HG03139 (cell line): ENCODE measurements at regions not wholly inside any gene's neighbourhood (a gene's known extent, or its start where the extent isn't known, plus 50 kb on each side); places are given as distances from the start of the nearest gene placed in this dataset.

Experiments
- ATAC-seq: cut with Tn5 transposase; IDR thresholded peaks from one replicate; pipeline ENCODE4 v1.9.1; 2021; ENCODE audit not compliant: unreplicated experiment

DNA sequence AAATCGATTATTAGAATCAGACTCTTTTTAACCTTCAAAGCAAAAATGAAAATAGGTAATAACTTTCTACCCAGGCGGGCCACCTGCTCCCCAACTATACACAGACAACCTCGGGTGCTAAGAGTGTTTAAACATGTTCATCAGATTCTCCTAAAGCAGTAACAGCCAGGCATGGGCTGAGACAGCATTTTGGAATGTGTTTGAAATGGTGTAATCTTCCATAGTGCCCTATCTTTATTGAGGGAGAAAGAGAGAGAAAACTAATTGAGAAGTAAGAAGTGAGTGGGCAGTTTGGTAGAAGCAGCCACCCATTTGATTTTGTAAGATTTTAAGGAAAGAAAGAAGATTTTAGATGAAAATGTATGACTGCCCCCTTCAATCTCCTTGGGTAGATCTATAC, 196.1 kb upstream of the CTAGE1 start:
- no peak for ATAC-seq

DNA sequence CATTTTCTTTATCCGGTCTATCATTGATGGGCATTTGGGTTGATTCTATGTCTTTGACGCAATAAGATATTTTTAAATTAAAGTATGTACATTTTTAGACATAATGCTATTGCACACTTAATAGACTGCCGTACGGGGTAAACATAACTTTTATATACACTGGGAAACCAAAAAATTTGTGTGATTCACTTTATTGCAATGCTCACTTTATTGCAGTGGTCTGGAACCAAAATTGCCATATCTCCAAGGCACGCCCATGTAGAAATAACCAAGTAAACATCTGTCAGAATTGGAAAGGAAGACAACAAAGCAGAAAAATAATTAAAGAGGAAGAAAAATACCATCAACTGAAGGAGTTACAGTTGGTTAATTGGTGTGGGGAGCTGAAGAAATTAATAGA, 205.8 kb upstream of the CTAGE1 start:
- ATAC-seq = no peak

DNA sequence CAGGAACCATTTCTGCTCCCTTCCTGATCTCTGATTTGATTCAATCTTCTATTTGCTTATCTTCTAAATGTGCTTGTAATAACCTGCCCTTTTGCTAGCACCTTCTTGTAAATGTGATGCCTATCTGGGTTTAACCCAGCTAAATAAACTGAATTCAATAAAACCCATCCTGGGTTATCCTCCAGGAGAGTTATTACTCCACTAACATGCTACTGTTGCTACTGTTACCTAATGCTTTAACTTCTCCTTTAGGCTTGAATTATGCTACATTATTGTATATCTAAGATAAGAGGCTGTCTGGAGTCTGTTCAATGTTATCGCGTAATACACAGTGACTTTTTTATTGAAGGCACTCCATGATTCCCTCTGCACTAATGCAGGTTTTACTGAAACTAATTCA, 206.5 kb upstream of the CTAGE1 start:
- ATAC-seq = no peak

DNA sequence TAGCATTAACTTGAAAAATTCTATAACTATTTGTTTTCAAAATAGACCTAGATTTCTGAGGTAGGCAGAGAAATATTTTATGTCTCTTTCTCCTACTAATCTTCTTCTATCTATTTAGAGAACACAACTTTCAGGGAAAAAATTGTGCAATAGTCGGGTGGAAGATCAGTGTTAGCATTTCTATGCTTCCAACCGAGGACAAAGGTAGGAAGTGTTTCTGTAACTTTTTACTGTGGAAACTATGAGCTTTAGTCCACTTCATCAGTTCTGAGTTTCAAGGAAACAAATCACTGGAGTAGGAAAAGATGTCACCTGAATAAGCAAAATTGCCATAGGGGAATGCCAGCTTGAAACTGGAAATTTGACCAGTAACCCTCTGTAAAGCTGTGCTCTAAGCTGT, 207.7 kb upstream of the CTAGE1 start:
- no peak for ATAC-seq

DNA sequence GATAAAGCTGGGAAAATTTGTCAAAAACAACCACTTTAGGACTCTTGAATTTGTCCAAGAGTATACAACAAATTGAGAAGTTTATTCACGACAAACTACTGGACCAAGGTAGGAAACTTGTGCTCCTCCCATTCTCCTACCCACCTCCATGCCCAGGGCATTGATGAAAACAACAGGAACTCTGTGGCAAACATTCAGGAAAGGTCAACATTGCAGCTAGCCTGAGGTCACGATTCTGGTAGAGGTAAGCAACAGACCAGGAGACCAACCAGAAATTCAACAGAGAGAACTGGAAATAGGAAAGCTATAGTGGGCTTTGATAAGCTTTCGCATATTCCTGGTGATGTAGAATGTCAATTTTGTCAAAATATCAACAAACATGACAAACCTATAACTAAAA, 209.1 kb upstream of the CTAGE1 start:
- no peak for ATAC-seq

DNA sequence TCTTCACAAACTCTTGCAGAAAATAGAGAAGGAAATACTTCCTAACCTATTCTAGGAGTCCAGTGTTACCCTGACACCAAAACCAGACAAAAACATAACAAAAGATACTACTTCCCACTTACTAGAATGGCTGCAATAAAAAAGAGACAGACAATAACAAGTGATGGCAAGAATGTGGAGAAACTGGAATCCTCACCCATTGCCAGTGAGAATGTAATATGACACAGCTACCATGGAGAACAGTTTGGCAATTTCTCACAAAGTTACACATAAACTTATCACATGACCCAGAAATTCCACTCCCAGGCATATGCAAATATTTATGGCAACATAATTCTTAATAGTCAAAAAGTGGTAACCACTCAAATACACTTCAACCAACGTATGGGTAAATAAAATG, 209.8 kb upstream of the CTAGE1 start:
- no peak for ATAC-seq

DNA sequence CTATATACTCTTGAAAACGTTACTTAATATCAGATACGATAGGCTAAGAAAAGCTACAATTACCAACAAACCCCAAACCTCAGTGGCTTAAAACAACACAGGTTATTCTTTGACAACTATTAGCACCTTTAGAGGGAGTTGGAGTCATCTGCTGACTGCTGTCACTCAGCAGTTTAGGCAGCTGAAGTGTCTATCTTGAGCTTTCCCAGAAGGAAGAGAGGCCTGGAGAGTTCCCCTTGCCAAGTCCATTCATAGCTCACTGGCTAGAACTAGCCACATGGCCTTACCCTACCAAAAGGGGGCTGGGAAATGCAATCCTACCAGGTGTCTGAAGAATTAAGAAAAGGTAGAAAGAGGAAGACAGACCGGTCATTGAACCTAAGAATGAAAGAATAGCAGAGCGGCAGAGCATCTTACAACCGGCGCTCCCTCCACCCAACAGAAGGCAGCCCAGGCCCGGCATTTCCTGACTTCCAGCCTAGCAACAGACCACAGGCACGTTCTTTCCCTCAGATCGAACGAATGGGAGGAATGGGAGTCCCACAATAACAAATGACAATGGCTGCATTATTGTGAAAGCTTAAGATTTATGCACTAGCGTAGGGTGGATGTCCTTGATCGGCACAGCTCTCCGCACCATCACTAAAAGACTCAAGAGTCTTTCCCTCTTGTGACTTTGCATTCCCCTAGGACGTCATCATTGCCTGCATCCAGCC, 211.2 kb upstream of the CTAGE1 start:
- no peak for ATAC-seq

DNA sequence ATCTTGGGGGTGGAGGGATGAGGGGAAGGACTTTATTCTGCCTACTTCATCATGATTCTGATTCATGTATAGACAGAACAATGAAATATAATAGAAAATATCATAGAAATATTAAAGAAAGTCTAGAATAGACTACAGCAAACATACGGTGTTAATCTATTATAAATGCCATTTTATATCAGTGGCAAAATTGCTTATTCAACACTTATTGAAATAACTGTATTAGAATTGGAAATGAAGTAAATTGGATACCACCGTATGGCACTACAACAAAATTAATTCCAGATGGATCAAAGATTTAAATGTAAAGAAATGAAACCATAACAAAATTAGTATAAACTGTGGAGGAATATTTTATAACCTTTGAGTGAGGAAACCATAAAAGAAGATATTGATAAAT, 213.3 kb upstream of the CTAGE1 start:
- ATAC-seq = no peak

DNA sequence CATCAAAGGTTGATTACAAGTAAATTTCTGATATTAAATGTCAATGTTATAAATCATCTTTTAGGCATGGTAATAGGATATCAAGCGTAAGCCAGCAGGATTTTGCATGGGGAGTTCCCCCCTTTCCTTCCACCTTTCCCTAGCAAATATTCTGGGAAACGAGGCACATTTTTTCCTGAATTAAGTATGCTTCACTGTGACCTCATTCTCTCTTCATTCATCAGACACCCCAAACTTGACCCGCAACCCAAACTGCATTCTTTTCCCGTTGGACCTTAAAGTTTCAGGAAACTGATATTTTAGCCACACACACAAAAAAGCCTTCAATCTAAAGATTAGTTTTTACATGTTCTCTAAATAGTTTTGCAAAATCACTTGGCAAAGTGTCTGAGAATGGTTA, 214.5 kb upstream of the CTAGE1 start:
- ATAC-seq = no peak

DNA sequence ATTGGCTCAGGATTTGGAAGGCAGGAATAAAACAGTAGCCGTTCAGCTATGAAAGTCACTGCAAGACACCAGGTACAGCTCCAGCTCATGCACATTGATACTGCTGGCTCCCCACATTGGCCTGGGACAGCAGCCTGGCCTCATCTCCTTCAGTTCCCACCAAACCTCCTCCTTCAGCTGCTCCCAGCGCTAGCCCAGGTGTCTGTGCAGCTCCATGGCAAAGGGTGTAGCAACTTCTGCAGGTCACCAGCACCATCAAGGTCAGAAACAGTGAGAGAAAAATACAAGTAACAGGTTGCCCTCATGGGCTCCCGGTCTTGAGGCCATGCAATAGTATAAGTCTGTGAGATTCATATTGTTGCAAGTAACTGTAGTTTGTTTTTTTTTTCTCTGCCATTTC, 216.7 kb upstream of the CTAGE1 start:
- ATAC-seq = no peak

DNA sequence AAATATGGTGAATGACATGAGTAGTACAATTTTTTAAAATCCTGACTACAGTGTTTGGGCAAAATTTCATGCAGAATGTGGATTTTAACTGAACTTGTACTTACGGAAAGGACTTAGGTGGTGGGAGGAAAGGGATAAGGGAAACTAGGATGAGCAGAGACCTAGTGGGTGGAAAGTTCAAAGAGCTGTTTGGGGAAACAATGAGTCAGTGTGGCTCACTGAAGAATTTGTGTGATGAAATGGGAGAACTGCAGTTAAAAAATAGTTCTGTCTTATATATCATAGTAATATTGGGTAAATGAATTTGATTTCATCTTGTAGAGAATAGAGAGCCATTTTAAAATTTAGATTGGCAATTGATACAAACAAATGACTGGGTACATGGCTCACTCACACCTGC, 220.1 kb upstream of the CTAGE1 start:
- no peak for ATAC-seq

DNA sequence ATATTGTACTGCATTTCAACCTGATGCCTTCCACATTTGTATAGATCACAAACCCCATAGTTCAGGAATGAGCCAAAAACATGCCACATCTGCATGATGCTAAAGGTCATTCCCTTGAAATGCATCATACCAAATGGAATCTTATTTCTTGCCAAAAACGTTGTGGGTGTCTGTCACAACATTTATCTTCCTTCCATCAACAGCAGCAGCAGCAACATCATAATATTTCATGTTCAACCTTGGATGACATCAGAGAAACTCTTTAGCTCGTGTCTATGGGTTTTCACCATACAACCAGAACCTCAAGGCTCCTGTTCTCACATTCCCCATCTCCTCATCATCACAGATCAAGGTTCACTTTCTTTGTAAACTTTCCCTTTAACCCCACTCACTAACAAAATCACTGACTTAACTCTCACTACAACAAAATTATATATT, 221.3 kb upstream of the CTAGE1 start:
- ATAC-seq = no peak

DNA sequence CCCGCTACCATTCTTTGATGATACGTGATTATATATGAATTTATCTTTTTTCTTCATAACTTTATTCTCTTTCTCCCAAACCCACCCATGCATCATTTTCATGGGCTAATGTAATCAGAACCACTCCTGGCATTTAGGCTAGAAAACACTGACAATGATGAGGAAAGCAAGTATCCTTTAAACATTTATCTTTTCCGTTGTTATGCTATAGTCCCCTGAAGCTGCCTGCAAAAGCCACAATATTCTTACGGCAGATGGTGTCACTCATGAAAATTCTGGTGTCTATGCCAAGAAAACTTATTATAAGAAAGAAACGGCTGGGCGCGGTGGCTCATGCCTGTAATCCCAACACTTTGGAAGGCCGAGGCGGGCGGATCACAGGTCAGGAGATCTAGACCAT, 221.8 kb upstream of the CTAGE1 start:
- no peak for ATAC-seq

DNA sequence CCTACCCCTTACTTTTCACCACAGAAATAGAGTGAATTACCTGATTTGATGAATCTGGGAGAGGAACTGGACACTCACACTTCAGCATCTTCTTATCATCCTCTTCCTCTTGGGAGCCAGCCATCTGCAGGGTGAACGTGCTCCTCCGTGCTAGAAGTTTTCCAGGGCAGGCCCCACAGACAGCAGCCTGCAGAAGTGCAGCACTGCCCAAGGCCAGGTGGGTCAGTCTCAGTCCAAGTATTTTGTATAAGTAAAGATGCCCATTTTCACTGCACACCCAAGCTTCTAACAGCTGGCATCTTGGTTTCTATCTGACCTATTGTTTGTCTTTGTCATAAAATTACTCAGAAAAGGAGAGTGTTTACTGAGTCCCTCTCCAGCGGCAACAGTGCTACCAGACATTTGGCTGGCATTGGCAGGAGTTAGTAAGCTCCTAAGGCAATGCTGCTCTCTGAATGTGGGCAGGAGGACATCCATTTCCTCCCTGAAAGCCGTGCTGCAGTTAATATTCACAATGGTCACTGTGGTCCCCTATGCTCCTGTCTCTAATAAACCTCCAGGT, 222.6 kb upstream of the CTAGE1 start:
- no peak for ATAC-seq

DNA sequence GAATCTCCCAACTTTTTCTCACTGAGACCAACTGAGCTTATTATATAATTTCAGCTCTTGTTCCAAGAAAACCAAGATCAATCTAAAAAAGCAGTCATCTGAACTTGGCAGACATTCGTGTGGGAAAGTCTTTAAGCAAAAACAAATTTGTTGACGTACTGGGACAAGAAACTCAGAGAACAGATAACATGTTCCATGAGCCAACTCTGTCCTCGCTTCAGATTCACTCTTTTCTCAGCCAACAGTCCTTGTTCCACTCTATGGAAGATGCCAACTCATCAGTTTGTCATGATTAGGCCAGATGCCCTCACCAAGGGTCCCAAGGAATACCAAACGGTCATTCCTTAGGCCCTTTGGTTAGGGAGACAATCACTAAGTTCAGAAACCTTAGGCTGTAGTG, 224.2 kb upstream of the CTAGE1 start:
- ATAC-seq = no peak

DNA sequence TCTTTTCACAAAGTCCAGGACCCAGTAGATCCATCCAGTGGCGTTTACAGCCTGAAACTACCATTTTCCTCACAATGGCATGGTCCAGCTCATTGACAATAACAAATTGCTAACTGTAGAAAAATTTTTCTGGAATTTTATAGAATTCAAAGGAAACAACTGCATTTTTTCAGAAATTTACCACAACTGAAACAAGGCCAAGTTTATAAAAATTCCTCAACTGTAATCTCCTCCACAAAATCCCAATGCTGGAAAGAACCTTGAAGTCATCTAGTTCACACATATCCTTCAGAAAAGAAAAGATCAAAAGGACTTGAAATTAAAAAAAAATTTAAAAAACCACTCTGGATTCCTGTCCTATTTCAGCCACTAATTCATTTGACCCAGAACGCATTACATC, 226.0 kb upstream of the CTAGE1 start:
- ATAC-seq = no peak

DNA sequence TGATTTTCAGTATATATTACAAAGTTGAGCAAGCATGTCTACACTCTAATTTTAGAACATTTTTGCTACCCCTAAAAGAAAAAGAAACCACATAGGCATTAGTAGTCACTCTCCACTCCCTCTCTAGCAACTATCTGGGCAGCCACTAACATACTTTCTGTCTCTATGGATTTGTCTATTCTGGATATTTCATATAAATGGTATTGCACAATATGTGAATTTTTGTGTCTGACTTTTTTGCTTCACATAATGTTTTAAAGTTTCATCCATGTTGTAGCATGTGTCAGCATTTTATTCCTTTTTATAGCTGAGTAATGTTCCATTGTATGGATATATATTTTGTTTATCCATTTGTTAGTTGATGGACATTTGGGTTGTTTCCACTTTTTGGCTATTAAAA, 232.5 kb upstream of the CTAGE1 start:
- ATAC-seq = no peak

DNA sequence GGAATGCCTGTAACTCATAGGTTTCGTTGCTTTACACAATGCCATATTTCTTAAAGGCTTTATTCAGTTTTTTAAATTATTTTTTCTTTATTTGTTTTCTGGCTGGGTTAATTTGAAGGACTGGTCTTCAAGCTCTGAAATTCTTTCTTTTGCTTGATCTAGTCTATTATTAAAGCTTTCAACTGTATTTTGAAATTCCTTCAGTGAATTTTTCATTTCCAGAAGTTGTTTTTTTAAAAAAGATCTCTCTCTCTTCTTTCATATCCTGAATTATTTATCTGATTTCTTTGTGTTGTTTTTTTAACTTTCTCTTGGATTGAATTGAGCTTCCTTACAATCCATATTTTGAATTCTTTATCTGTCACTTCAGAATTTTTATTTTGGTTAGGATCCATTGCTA, 239.9 kb upstream of the CTAGE1 start:
- ATAC-seq = no peak

DNA sequence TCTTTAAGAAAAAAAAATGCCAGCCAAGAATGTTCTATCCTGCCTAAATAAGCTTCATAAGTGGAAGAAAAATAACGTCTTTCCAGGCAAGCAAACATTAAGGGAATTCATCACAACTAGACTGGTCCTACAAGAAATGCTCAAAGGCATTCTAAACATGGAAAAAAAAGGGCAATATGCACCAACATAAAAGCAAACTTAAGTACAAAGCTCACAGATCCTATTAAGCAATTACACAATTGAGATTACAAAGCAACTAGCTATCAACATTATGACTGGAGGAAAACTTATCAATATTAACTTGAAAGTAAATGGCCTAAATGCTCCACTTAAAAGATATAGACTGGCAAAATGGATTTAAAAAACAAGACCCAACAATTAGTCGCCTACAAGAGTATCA, 240.6 kb upstream of the CTAGE1 start:
- no peak for ATAC-seq

DNA sequence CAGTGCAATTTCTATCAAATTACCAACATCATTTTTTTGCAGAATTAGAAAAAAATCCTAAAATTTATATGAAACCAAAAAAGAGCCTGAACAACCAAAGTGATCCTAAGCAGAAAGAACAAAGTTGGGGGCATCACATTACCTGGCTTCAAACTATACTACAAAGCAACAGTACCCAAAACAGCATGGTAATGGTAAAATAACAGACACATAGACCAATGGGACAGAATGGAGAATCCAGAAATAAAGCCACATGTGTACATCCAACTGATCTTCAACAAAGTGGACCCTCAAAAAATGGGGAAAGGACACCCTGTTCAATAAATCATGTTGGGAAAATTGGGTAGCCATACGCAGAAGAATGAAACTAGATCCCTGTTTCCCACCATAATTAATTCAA, 245.7 kb upstream of the CTAGE1 start:
- ATAC-seq = no peak

DNA sequence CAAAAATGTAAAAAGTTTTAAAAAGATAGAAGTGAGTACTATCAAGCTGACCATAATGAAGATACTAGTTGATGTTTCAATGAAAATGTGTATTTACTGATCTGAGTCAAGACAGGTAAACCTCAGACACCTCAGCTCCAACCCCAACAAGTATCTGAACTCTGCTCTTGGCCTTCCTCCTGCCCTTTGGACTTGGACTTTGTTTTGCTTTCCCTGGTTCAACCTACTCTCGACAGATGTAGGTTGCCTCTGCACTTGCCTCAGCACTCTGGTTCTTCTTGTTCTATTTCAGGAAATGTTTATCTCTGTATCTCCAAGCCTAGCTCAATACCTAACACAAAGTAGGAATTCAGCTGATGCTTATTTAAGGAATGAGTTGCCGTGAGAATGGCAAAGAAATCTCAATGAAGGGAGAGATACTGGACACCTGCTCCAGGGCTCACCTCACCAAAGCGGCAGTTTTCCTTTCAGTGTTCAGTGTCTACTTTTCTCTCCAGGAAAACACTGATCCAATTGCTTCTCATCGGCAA, 248.8 kb upstream of the CTAGE1 start:
- no peak for ATAC-seq

DNA sequence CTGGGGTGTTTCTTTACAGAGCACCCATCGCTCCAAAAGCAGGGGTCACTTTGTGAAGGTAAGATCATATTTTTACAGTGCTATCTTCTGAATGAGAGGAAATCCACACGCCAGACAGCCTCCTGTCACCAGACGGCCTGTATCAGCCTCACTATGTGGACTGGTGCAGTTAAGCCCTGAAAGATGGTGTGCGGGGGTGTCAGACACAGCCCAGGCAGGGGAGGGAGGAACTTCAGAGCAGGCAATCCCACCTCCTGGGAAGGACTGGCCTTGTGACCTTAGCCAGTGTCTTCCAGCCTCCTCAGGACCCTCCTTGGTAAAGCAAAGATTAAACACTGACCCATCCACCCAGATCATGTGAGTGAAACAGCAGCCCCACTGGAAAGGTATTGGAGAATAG, 249.4 kb upstream of the CTAGE1 start:
- ATAC-seq = no peak
